ENCODE measurements at regions not wholly inside any gene's neighbourhood (a gene's known extent, or its start where the extent isn't known, plus 50 kb on each side); places are given as distances from the start of the nearest gene placed in this dataset.

DNA sequence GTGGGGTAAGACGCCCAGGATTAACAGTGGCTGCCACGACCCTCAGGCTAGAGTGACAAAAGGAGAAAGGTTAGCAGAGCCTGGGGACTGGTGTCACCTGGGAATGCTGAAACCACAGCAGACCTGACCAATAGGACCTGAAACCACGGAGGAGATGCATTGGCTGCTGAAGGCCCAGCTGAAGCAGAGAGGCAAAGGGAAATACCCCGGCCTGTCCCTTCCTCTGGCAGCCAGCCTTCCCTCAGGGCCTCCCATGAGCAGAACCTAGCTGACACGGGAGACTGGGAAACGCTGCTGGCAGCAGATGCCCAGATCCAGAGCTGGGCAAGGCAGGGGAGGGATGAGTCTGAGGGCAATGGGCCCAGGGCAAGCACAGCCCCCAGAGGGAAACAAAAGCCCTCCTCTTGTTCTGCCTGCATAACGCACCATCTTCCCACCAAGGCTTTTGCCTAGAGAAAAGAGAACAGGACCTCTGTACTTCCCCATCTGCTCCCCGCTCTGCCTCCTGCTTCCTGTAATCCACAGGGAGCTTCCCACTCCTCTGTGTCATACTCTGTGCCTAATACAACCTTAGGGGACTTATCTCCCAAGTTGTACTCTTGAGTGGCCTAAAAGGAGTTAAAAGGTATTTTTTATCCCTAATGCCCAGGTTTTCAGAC, 216.2 kb downstream of the ABHD5 start:
- DNase-seq: no peak

DNA sequence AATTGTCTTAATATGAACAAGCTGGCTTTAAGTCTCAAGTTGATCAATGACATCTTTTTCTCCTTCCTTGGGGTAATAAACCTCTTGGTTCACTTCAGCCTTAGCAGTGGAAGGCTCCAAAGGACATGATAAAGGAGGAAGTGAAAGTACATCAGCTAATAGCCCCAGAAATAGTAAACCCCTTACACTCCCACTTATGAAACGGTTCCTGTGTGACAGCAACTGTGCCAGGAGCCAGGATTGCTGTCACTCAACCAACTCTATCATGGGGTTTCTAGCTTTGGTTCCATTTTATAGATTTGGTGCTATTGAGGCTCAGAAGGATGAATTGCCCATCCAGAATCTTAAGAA, 216.7 kb downstream of the ABHD5 start:
- no peak for DNase-seq

DNA sequence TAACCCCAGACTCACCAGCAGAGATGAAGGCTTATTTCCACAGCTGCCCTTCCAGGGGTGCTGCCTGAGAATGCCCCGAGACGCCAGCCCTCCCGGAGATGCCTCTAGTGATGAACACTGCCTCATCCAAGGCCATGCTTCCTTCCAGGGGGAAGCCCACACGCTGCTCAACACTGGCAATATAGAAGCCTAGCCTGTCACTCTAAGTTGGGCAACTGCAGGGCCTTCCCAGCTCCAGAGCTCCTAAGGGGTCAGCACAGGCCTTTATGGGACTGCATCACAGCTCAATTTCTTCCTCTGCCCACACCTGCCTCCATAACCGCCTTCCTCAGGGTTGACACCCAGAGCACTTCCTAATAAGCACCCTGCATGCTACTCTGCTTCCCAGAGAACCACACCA, 217.7 kb downstream of the ABHD5 start:
- no peak for DNase-seq

DNA sequence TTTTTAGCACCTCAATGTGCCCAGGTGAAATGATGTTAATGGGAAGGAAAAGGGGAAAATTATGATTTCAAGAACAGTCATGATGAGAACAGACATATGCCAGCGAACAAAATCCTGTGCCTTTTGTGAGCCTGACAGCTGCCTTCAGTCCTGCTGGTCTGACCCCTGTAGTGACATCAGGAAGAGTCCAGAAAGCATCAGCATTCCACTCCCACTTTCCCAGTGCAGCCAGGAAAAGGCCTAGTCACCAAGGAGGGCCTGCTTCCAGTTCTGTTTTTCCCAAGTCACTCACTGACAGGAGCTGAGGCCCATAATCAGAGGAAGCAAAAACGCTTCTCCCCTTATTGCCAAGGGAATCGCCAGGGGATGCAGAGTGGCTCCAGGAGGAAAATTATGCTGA, 218.4 kb downstream of the ABHD5 start:
- no peak for DNase-seq

DNA sequence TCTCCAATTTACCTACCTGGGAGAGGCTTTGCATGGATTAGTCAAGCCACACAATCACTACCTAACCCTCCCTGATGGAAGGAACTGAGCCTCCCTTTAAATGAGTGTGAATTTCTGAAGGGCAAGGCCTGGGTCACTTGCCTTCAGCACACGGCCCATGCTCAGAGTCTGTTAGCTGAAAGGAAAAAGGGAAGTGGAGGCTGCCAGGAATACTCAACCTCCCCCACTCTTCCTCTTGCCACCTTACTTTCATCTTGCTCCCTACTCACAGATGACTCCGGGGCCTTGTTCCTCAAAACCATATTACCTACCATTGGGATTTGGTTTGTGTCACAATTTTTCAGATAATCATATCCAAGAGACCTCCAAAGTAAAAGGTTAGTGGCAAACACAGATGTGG, 220.0 kb downstream of the ABHD5 start:
- DNase-seq: no peak

DNA sequence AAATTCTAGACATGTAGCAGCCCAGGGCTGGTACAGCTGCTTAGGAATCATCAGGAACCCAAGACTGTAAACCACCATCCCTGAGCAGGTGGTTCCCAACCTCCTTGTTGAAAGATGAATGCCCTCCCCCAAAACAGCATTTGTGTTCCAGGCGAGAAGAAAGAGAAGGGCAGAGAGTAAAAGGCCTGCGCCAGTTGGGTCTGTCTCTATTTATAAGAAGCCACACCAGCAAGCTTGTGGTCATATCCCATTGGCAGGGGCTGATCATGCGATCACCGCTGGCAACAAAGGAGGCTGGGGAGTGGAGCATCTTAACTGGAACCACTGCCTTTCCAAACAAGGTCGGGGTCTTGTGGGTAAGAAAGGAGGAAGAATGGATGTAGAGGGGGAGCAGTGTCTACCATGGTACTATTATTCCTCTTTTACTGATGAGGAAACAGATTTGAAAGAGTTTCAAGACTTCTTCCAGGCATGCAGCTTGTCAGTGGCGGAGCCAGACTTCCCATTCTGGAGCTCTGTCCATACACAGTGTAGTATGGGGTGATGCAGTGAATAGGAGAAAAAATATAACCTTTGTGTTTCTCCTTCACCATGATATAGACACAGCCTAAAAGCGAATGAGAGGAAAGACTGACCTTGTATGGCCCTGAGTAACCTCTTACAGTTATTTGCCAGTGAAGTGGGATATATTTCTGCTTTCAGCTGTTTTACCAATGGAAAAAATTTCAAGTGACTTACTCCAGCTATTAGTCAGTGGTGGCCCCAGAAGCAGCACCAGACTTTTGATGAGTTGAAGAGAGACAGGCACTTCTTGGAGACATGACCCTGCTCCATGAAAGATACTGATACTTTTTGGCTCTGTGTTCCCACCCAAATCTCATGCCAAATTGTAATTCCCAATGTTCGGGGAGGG, 222.6 kb downstream of the ABHD5 start:
- no peak for DNase-seq

DNA sequence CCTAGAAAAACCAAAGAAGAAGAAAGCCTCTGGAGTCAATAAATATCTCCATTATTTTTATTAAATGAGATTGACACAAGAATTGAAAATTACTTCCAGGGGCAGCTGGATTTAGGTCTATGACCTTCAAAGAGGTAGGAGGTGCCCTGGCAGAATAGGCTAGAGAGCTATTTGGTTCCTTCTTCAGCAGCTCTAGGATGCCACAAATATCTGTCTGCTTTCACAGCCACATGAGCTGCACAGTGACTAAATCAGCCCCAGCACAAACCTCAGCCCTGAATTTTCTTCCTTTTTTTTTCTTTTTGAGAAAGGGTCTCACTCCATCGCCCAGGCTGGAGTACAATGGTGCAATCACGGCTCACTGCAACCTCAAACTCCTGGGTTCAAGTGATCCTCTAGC, 223.5 kb downstream of the ABHD5 start:
- no peak for DNase-seq

DNA sequence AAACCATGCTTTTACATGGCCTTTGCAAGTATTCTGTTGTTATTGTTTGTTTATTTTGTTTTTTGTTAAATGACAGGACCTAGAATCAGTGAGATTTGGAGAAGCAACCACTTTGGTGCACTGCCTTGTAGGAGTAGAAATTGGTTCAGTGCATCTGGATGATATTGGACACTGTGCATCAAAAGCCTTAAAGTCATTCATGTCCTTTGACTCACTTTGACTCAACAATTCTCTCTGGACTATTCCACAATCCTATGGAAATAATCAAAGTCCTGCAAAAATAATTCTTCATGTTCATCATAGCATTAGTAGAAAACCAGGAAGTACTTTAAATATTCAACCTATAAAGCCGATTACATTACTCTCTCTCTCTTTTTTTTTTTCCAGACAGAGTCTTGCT, 224.8 kb downstream of the ABHD5 start:
- no peak for DNase-seq

DNA sequence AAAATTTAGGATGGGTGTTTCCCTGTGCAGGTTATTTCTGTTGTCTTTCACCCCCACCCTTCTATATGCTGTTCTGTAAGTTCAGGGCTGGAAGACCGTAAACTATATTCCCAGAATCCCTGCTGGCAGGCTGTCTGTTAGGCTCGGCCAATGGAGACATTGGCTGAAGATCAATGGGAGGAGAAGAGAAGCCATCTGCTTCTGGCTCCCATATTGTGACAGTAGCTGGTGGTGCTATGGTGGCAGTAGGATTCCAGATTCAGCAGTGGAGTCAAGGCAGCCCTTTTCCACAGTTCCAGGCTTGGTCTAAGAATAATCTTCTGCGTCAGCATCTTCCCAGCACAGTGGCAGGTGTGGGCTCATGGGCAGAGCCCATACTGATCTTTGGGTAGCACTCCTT, 226.6 kb downstream of the ABHD5 start:
- DNase-seq: no peak

DNA sequence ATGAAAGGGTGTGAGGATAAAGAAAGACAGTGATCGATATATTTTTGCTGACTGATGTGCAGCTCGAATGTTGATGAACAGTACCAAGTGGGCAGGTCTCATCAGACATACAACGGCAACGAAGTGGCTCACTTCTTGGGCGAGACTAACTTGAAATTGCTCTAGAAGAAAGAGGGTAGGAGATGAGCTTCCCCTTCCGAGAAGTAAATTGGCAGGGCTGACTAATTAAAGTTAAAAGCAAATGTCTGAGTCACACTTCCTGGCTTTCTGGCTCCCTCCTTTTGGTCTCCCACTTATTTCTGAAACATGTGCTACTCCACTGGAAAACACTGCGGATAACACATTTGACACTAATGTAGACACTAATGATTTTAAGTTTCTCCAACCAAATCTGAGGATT, 228.3 kb downstream of the ABHD5 start:
- no peak for DNase-seq

DNA sequence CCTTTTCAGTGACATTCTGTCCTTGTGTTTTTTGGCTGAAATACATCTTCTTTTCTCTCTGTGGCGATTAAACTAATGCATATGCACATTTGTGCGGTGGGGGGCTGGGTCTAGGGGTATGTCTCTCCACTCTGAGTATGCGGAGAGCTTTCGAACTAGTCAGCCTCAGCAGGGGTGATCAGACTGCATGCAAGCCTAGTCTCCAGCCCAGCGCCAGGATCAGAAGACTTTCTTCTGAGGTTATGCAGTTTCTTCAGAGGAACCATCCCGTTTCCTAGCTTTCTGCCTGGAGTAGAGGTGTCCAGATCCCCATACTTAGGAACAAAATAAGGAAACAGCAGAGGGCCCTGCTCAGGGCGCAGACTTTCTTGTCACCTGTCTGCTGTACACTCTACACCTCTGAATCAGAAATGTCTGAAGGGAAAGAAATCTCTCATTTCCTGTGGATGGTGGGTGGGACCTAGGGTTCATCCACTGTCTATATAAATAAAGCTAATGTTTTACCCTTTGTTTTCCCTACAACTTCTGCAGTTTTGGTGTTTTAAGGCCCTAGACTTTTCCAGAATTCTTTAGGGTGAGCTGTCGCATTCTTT, 230.4 kb downstream of the ABHD5 start:
- no peak for DNase-seq

DNA sequence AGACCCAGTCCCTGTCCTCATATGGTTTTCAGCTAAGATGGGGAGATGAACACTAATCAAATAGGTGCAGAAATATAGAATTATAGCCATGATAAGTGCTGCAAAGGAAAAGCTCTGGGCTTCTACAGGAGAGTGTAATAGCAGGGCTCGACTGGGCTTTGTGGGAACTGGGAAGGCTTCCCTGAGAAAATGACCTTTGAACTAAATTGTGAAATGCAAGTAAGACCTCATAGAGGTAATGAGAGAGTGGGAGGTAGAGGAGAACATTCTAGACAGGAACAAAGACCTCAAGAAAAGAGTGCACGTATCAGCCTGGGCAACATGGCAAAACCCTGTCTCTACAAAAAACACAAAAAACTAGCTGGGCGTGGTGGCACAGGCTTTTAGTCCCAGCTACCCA, 231.6 kb downstream of the ABHD5 start:
- DNase-seq: no peak

DNA sequence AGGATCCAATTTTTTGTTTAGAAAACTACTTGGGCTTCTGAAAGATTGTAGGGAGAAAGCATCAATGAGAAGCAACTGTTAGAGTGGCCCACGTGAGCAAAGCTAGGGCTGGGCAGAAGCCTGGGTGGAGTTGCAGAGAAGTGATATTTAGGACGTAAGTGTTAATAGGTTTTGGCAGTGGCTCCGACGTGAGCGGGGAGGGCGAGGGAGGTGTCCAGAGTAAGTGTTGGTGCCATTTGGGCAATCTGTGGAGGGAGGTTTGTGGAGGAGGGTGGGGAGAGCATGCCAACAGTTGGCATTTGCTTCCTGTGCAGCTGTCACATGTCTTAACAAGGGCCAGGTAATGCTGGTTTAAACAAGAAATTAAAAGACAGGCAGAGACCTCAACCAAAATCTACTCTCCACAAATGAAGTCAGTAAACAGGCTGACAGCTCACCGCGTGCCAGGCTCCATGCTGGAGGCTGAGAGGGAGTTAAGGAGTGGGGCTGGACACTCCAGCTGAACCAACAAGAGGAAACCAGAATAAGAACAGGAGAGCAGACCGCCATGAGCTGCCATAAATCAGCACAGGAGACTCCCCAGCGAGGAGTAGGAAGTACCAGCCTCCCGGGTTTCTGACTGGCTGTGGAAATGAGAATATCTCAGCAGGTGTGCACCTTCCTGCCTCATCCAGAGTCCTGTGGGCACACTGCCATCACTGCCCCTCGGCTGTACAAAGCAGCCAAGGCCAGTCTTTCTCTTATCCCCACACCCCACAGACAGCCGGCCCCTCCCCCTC, 232.6 kb downstream of the ABHD5 start:
- DNase-seq: no peak

DNA sequence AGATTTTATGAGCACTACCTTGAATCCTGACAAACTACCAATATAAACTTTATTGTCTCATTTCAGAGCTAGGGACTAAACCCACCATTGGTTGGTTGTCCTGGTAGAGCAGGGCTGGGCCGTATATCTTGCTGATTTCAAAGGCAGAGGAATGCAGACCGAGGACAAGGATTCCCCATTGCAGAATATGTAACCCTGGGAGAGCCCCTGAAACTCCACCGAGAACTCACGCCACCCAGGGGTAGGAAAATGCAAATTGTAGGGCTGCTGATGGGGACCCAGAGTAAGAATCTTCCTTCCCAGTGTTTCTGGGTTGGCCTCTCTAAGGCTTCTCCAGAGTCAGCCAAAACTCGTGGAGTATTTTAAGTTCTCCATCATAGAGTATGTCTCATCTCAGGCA, 235.3 kb downstream of the ABHD5 start:
- no peak for DNase-seq

DNA sequence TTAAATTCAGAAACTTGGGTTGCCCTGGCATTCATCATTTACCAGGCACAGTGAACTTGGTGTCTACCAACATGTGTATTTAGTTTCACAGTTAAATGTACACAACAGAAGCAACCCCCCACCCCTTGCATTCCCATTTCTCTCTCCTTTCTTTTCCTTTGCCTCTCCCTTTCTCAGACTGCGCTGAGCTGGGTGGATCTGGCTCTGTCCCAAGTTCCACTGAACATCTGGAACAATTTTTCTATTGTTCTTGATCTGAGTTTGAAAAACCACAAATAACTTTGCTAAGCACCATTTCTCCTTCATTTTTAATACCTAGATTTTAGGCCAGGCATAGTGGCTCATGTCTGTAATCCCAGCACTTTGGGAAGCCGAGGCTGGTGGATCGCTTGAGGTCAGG, 242.2 kb downstream of the ABHD5 start:
- DNase-seq: no peak

DNA sequence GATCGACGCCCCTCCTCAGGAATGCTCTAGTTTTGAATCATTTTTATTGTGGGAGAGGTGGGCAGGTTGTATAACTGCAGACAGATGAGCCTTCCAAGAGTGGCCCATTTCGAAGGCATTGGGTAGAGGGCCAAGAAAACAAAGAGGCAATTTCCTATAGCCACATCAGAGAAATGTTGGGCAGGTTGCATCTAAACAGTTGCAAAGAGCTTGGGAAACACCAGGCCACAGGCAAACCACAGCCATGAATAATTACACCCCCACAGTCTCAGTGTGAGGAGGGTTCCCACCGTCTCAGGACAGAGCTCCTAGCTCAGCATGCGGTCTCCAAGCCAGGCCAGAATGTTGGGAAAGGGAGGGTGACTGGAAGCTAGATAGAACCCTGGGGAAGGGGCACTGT, 257.3 kb downstream of the ABHD5 start:
- DNase-seq: no peak

DNA sequence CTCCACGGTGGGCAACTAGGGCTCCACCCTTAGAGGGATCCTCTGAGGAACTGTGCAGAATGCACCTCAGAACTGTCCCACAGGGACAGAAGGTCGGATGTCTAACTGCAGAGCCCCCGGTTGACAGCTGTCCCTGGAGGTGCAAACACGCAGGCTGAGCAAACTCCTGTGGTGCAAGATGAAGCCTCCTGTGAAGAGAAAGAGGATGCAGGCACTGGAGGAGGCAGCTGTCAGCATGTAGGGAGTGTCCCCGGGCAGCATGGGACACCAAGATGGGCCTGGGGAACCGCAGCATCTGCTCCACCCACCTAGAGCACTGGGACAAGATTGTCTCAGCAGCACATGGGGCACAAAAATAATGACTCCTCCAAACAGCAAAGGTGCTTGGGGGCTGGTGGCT, 258.9 kb downstream of the ABHD5 start:
- DNase-seq: no peak

DNA sequence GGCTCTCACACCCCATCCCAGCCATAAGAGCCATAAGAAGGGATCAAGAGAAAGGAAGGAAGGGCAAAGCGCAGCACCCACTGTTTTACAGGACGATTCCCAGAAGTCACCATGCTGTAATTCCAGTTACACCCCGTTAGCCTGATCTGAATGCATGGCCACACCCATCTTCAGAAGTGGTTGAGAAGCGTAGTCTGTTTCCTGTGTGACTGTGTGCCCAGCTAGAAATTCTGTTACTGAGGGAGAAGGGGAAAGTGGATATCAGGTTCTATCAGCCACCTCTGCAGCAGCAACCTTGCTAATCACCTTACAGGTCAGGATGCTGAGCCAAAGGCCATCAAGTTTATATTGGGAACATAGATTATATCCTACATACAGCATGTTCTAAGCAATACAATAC, 260.0 kb downstream of the ABHD5 start:
- no peak for DNase-seq

DNA sequence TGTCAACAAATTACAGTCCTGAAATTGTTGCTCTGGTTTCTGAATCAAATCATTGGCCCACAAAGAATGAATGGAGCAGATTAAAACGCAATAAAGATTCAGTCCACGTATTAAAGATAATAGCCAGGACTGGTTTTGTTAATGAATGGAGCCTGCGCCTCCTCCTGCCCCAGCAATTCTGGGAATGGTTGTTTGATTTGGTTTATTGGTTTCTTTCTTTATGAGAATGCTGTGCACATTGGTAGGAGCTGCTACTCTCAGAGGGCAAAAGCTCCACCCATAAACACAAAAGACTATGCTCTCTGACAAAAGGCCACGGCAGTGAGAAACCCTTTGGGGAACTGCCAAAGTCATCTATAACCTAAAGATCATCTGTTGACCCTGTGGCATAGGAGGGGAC, 261.1 kb downstream of the ABHD5 start:
- no peak for DNase-seq

DNA sequence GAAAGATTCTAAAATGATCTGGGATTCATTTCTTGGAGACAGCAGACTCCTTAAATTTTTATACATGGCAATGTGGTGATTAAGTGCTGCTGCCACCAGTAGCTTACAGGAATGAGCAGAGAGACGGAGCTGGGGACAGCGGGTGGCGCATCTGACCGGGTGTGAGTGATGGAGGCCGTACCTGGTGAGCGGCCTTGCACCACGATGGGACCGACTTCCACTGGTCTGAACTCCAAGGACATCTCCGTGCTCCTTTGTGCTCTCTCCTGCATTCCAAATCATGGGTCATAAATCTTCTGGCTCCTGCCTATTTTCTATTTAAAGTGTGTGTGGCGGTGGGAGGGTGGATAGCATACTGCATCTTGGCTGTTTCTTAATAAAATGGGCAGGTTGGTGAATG, 262.6 kb downstream of the ABHD5 start:
- DNase-seq: no peak

DNA sequence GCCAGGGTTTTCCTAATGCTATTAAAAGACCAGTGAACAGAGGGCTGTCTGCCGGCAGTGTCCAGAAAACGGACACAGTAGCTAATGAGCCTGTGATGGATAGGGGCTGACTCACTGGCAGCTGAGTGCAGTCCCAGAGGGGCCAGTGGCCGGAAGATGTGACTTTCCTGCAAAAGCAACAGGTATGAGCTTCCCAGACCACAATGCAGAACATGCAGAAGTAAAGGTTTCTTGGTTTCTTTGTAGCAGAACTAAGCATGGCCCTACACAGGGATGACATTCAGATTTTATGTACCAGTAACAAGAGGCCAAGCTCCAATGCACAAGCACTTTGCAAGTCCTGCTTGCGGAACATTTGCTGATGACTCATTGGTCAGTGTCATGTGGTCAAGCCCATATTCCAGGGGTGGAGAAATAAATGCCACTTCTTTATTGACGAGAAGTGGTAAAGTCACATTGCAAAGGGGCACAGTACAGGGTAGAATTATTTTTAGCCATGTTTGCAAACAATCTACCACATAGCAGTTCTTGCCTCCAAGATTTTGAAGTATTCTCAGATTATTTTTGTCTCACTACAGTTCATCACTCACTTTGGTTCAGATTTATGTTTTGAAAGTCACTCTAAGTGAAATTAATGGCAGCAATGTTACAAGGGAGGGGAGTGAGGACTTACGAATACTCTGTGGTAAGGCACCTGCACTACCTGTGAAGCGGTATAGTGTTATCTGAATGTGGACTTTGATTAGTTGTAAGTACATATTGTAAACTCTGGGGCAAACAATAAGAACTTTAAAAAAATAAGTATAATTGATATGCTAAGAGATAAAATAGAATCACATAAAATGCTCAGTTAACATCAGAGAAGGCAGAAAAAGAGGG, 263.3 kb downstream of the ABHD5 start:
- DNase-seq: no peak

DNA sequence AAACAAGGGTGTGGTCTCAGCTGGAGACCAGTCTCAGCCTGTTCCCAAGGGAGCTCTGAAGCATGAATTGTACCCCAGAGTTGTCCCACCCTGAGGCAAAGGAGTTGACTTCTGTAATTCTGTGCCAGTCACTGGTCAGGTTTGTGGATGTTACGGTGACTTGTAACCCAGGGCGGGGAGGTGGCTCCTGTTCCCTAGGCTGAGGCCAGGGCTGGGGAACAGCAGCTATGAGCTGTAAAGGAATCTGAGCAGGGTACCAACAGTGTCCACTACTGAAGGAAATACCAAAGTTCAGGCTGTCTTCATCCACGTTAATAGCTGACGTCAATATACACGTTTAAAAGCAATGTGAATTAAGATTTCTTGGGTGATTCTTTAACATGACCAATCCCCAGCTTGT, 266.2 kb downstream of the ABHD5 start:
- DNase-seq: no peak

DNA sequence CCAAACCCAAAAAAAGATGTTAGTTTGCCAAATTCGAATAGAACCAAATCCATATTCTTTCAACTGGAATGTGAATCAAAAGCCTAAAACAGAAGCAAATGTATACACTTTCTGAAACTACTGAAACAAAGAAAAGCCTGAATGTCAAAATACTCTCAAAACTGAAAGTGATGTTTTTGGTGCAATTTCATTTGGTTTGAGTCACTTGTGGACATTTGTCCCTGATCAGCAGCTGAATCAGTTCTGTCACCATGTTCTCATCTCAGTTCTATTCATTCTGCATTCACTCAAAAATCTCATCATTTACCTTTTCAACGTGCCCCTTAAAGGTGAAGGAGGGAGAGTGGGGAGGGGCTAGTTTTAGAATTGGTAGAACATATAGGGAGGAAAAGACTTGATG, 266.8 kb downstream of the ABHD5 start:
- no peak for DNase-seq
